Brain microvascular endothelial cell (primary cell): ENCODE measurements at regions not wholly inside any gene's neighbourhood (a gene's known extent, or its start where the extent isn't known, plus 50 kb on each side); places are given as distances from the start of the nearest gene placed in this dataset.
A peak's percentile ranks its signal among the peaks of the same experiment; 100 is the strongest.

Experiments used
- DNase-seq: peaks from one replicate; pipeline ENCODE4 v3.0.0-alpha.2; 2020
- H3K27ac ChIP-seq: fragments of 250-450 bp; sonication (Bioruptor Pico); 2 replicates; pipeline ENCODE4 v1.5.1; 2020; ENCODE audit warnings: mild to moderate bottlenecking, moderate library complexity
- H3K27me3 ChIP-seq: fragments of 250-450 bp; sonication (Bioruptor Pico); replicated peaks from 2 replicates; pipeline ENCODE4 v1.5.1; 2020; ENCODE audit warnings: mild to moderate bottlenecking
- H3K36me3 ChIP-seq: fragments of 250-450 bp; sonication (Bioruptor Pico); replicated peaks from 2 replicates; pipeline ENCODE4 v1.5.1; 2020; ENCODE audit warnings: mild to moderate bottlenecking
- H3K4me3 ChIP-seq: 2 replicates; pipeline ENCODE4 v1.5.1; 2011; ENCODE audit warnings: low read depth, mild to moderate bottlenecking, control low read depth, low read length, moderate library complexity
- CTCF ChIP-seq: IDR thresholded peaks from 2 replicates; pipeline ENCODE4 v1.5.1; 2011; ENCODE audit warnings: low read depth, mild to moderate bottlenecking, moderate library complexity, low read length, control low read depth, inconsistent platforms; ENCODE audit errors: missing control alignments
- in situ Hi-C: cut with HindIII; loops from 2 replicates; pipeline ENCODE4 v1.10.0; 2017; ENCODE audit warnings: low sequenced_read_pairs, low pct_ligation_motif_present

- no peak overlapping the region for H3K4me3 ChIP-seq
- H3K27me3 ChIP-seq, result no peaks in the 10 kb centered on the region
- H3K27ac ChIP-seq, result no peak overlapping the region
- in situ Hi-C loops, result no loop called here
- H3K36me3 ChIP-seq, result no peaks in the 10 kb centered on the region
- TF ChIP-seq CTCF, result no peak
- no peak for DNase-seq
These were observed 199.9 kb downstream of the SNX18 start for GRCh38 chr5:54717459-54717858.

- Histone ChIP-seq H3K4me3 (no peak overlapping the region), H3K27me3 (no peaks in the 10 kb centered on the region), H3K27ac (no peak overlapping the region), H3K36me3 (no peaks in the 10 kb centered on the region)
- no peak for TF ChIP-seq CTCF
- in situ Hi-C loops, result no loop called here
- DNase-seq, result peak; percentile 54
These were observed 196.5 kb downstream of the SNX18 start for GRCh38 chr5:54713923-54714581.

- Histone ChIP-seq H3K36me3 (no peaks in the 10 kb centered on the region), H3K27ac (no peak overlapping the region), H3K27me3 (no peaks in the 10 kb centered on the region), H3K4me3 (no peak overlapping the region)
- no peak for DNase-seq
- in situ Hi-C loops, result no loop called here
- TF ChIP-seq CTCF, result no peak
These were observed 191.5 kb downstream of the SNX18 start for GRCh38 chr5:54709096-54709495.

- in situ Hi-C loops, result no loop called here
- Histone ChIP-seq H3K4me3 (no peak overlapping the region), H3K27me3 (no peaks in the 10 kb centered on the region), H3K36me3 (no peaks in the 10 kb centered on the region), H3K27ac (no peak overlapping the region)
- no peak for TF ChIP-seq CTCF
- DNase-seq, result no peak
These were observed 190.3 kb downstream of the SNX18 start for GRCh38 chr5:54707841-54708240.

- H3K4me3 ChIP-seq, result no peak overlapping the region
- H3K36me3 ChIP-seq, result no peaks in the 10 kb centered on the region
- in situ Hi-C loops, result no loop called here
- H3K27ac ChIP-seq, result no peak overlapping the region
- no peak for DNase-seq
- TF ChIP-seq CTCF, result no peak
- no peaks in the 10 kb centered on the region for H3K27me3 ChIP-seq
These were observed 188.6 kb downstream of the SNX18 start for GRCh38 chr5:54705994-54706653.
